ENCODE measurements at regions not wholly inside any gene's neighbourhood (a gene's known extent, or its start where the extent isn't known, plus 50 kb on each side); places are given as distances from the start of the nearest gene placed in this dataset.

DNA sequence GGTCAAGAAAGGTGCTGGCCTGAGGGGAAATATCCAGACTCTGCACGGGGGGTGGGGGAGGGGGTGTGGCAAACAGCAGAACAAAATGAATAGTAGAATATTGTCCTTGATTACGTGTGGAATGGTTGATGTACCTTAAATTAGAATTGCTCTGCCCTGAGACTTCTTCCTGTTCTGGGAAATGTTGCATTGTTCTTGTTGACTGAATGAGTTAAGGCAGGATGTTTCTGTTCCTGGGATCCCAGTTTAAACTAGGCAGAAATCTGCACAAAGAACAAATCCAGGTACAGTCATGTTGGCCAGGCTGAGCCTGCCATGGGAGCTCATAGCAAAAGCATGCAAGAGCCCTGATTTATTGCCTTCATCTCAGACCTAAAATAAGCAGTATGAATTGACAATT, 558.7 kb upstream of the VSTM2A start:
- ATAC-seq: no peak
- 0% methylated on average over 2 of the region's 2 CpGs for WGBS (ENCODE audit: insufficient coverage, insufficient replicate concordance, low lambda C conversion rate, missing lambda C conversion rate)
- in situ Hi-C loops (cut with MboI): no loop called here
- ChIA-PET POLR2A (no interaction called here), CTCF (no interaction called here), RAD21 (ENCODE audit: unreplicated experiment) (no interaction called here), SMC1A (ENCODE audit: uncharacterized antibody, unreplicated experiment) (no interaction called here)
- no peaks in the 10 kb centered on the region for H3K79me2 ChIP-seq (ENCODE audit: control insufficient read depth, insufficient read depth, low read length)
- intact Hi-C loops (cut with micrococcal nuclease; ENCODE audit: unreplicated experiment): no loop called here
- no peaks in the 10 kb centered on the region for H3K36me3 ChIP-seq (ENCODE audit: control insufficient read depth in 2 of 2, insufficient read depth in 2 of 2, low read length in 1 of 2)
- no peak overlapping the region for H3K27ac ChIP-seq (ENCODE audit: control insufficient read depth, insufficient read depth)
- no peaks in the 10 kb centered on the region for H4K20me1 ChIP-seq (ENCODE audit: control insufficient read depth, insufficient read depth)
- H3K4me2 ChIP-seq (ENCODE audit: control insufficient read depth, insufficient read depth): no peak overlapping the region
- no peak for TF ChIP-seq HSF1 (IDR thresholded peaks at IDR 0.05; ENCODE audit: low read depth, low read length)
- no peak for TF ChIP-seq CBX3 (IDR thresholded peaks at IDR 0.05; ENCODE audit: borderline replicate concordance, low read depth)
- TF ChIP-seq SPI1 (IDR thresholded peaks at IDR 0.05; ENCODE audit: borderline replicate concordance, insufficient read depth, low read depth, low read length): no peak
- TF ChIP-seq BCL11A (IDR thresholded peaks at IDR 0.05; ENCODE audit: low read depth, low read length): no peak
- TF ChIP-seq SMAD5 (IDR thresholded peaks at IDR 0.05; ENCODE audit: low read depth): no peak
- no peak for TF ChIP-seq ZNF207 (IDR thresholded peaks at IDR 0.05; ENCODE audit: borderline replicate concordance)
- H3K27me3 ChIP-seq (replicated peaks in 1 of 2; ENCODE audit: control insufficient read depth in 2 of 2, insufficient read depth in 2 of 2, low read length in 1 of 2): no peaks in the 10 kb centered on the region
- no peak overlapping the region for H3K4me3 ChIP-seq
- no peaks in the 10 kb centered on the region for H3K9me3 ChIP-seq (replicated peaks; ENCODE audit: control insufficient read depth, insufficient read depth, low read length)
- no TSS peak for BruUV-seq (replicated peaks)
- no peak for FAIRE-seq
- DNase-seq (ENCODE audit: low read depth, low spot score): no peak
- H2AFZ ChIP-seq (ENCODE audit: control insufficient read depth, low read depth, low read length): no peak overlapping the region
- H3K9ac ChIP-seq (ENCODE audit: control insufficient read depth, insufficient read depth, low read length): no peak overlapping the region
- H3K4me1 ChIP-seq (ENCODE audit: control insufficient read depth, insufficient read depth, low read length): no peaks in the 10 kb centered on the region

DNA sequence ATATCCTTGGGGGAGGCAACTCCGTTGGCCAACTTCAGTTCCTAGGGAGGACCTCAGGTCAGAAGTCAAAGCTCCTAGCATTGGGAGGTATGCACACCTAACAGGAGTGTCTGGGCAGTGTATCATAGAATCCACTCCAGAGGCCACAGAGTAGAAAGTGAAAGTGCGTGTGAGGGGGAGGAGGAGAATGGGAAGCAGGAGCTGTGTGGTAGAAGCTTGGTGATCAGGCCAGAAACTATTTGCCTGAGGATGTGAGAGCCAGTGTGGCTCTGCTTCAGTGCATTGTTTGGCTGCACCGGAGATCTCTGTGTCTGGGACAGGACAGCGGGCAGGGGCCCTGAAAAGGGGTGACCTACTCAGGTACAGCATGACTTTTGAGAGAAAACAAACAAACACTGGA, 557.4 kb upstream of the VSTM2A start:
- intact Hi-C loops (cut with micrococcal nuclease; ENCODE audit: unreplicated experiment): no loop called here
- Histone ChIP-seq H2AFZ (ENCODE audit: control insufficient read depth, low read depth, low read length) (no peak overlapping the region), H3K27ac (ENCODE audit: control insufficient read depth, insufficient read depth) (no peak overlapping the region), H3K4me2 (ENCODE audit: control insufficient read depth, insufficient read depth) (no peak overlapping the region), H3K79me2 (ENCODE audit: control insufficient read depth, insufficient read depth, low read length) (no peaks in the 10 kb centered on the region), H3K27me3 (replicated peaks in 1 of 2; ENCODE audit: control insufficient read depth in 2 of 2, insufficient read depth in 2 of 2, low read length in 1 of 2) (no peaks in the 10 kb centered on the region), H3K9me3 (replicated peaks; ENCODE audit: control insufficient read depth, insufficient read depth, low read length) (no peaks in the 10 kb centered on the region), H3K36me3 (ENCODE audit: control insufficient read depth in 2 of 2, insufficient read depth in 2 of 2, low read length in 1 of 2) (no peaks in the 10 kb centered on the region), H3K9ac (ENCODE audit: control insufficient read depth, insufficient read depth, low read length) (no peak overlapping the region), H3K4me3 (no peak overlapping the region), H3K4me1 (ENCODE audit: control insufficient read depth, insufficient read depth, low read length) (no peaks in the 10 kb centered on the region), H4K20me1 (ENCODE audit: control insufficient read depth, insufficient read depth) (no peaks in the 10 kb centered on the region)
- ChIA-PET RAD21 (ENCODE audit: unreplicated experiment) (no interaction called here), POLR2A (no interaction called here), CTCF (no interaction called here), SMC1A (ENCODE audit: uncharacterized antibody, unreplicated experiment) (interaction anchor here (0.9 kb wide), 1 partner anchor 15 kb away, joined by 3 read pairs; no protein-coding TSS in a partner anchor)
- no peak for DNase-seq (ENCODE audit: low read depth, low spot score)
- WGBS (ENCODE audit: insufficient coverage, insufficient replicate concordance, low lambda C conversion rate, missing lambda C conversion rate): 2% methylated on average over 4 of the region's 4 CpGs
- BruUV-seq (replicated peaks): no TSS peak
- ATAC-seq: no peak
- in situ Hi-C loops (cut with MboI): no loop called here
- FAIRE-seq: no peak
- TF ChIP-seq RCOR1 (conservative IDR thresholded peaks at IDR 0.05; ENCODE audit: low read depth, low read length): no peak
- no peak for TF ChIP-seq ETV6 (conservative IDR thresholded peaks at IDR 0.05 in 1 of 2, IDR thresholded peaks at IDR 0.05 in 1 of 2; ENCODE audit: borderline replicate concordance in 1 of 2, low read depth in 1 of 2)
- no peak for TF ChIP-seq SRF (IDR thresholded peaks at IDR 0.05; ENCODE audit: low read depth in 2 of 2, low read length in 2 of 2)

All from GM12878 (cell line).